CD4-positive, alpha-beta T cell treated with Interleukin-15 for 1 hour (primary cell): ENCODE measurements at regions not wholly inside any gene's neighbourhood (a gene's known extent, or its start where the extent isn't known, plus 50 kb on each side); places are given as distances from the start of the nearest gene placed in this dataset.
"Not testable (repeated sequence)": the region's sequence is repeated elsewhere in the genome, so short reads cannot be mapped to it uniquely, and the experiment has no call there.

ENCODE experiments used
- DNase-seq: peaks from one replicate; pipeline ENCODE4 v3.0.0-alpha.2; 2020

- DNase-seq, result no peak
These were observed 957.9 kb upstream of the SLIT2 start for GRCh38 chr4:19293781-19294180.

GRCh38 chr4:19293080-19293479, 958.6 kb upstream of the SLIT2 start:
- no peak for DNase-seq

- DNase-seq, result no peak
These were observed 964.8 kb upstream of the SLIT2 start for GRCh38 chr4:19286924-19287323.

- no peak for DNase-seq
These were observed 966.6 kb upstream of the SLIT2 start for GRCh38 chr4:19285146-19285545.

GRCh38 chr4:19278665-19279064, 973.0 kb upstream of the SLIT2 start:
- DNase-seq, result no peak

- DNase-seq, result no peak
These were observed 985.1 kb upstream of the SLIT2 start for GRCh38 chr4:19266566-19266965.

- no peak for DNase-seq
These were observed 989.2 kb upstream of the SLIT2 start for GRCh38 chr4:19262467-19262866.

GRCh38 chr4:19260346-19260745, 991.4 kb upstream of the SLIT2 start:
- DNase-seq, result no peak

GRCh38 chr4:19259920-19260319, 991.8 kb upstream of the SLIT2 start:
- DNase-seq, result no peak

- no peak for DNase-seq
These were observed 994.9 kb upstream of the SLIT2 start for GRCh38 chr4:19256823-19257222.

GRCh38 chr4:19254486-19254885, 997.2 kb upstream of the SLIT2 start:
- no peak for DNase-seq

GRCh38 chr4:19248023-19248422, 1003.7 kb upstream of the SLIT2 start:
- no peak for DNase-seq

GRCh38 chr4:19241895-19242294, 1009.8 kb upstream of the SLIT2 start:
- DNase-seq, result no peak

- DNase-seq, result no peak
These were observed 1012.1 kb upstream of the SLIT2 start for GRCh38 chr4:19239565-19239964.

- DNase-seq, result no peak
These were observed 1015.2 kb upstream of the SLIT2 start for GRCh38 chr4:19236473-19236872.

- DNase-seq, result no peak
These were observed 1020.7 kb upstream of the SLIT2 start for GRCh38 chr4:19230906-19231545.

- DNase-seq, result no peak
These were observed 1024.0 kb upstream of the SLIT2 start for GRCh38 chr4:19227701-19228100.

GRCh38 chr4:19224820-19225219, 1026.9 kb upstream of the SLIT2 start:
- no peak for DNase-seq

- DNase-seq, result no peak
These were observed 1035.2 kb upstream of the SLIT2 start for GRCh38 chr4:19216476-19216875.

GRCh38 chr4:19214591-19215186, 1037.0 kb upstream of the SLIT2 start:
- DNase-seq, result no peak

GRCh38 chr4:19213388-19213787, 1038.3 kb upstream of the SLIT2 start:
- DNase-seq, result no peak

- no peak for DNase-seq
These were observed 1045.9 kb upstream of the SLIT2 start for GRCh38 chr4:19205853-19206252.

- DNase-seq, result not testable (repeated sequence)
These were observed 1053.9 kb upstream of the SLIT2 start for GRCh38 chr4:19197838-19198237.

- DNase-seq, result no peak
These were observed 1056.0 kb upstream of the SLIT2 start for GRCh38 chr4:19195696-19196095.

GRCh38 chr4:19194672-19195071, 1057.0 kb upstream of the SLIT2 start:
- DNase-seq, result no peak
